HG02678 (cell line): ENCODE measurements at regions not wholly inside any gene's neighbourhood (a gene's known extent, or its start where the extent isn't known, plus 50 kb on each side); places are given as distances from the start of the nearest gene placed in this dataset.

Source experiments
- ATAC-seq: cut with Tn5 transposase; IDR thresholded peaks from one replicate; pipeline ENCODE4 v1.9.1; 2021; ENCODE audit warnings: mild to moderate bottlenecking, moderate library complexity; ENCODE audit not compliant: unreplicated experiment

DNA sequence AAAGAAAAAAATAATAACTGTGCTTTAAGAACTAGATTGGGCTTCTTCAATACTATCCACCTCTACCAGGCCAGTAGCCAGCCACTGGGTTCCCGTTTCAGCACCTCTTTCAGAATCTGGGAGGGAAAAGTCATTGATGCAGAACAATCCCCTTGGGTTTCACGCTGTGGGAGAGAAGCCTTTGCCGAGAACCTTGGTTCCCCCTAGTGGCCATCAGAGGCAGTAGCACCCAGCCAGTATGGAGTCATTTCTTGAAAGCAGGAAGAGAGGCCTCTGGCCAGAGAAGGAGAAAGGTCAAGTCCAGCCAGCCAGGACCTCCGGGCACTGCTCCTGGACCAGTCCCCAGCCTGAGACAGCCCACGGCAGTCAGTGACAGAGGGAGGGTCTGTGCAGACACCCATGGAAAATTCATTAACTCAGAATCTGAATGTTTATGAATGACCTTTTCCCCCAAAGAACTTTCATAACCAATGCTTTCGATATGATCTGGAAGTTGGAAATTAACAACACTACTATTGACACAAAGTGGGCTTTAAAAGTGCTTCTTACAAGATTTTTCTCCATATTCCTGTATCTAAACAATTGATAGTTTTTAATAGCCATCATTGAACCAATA, 51.2 kb upstream of the CDH5 start:
- ATAC-seq, result peak; percentile 91

DNA sequence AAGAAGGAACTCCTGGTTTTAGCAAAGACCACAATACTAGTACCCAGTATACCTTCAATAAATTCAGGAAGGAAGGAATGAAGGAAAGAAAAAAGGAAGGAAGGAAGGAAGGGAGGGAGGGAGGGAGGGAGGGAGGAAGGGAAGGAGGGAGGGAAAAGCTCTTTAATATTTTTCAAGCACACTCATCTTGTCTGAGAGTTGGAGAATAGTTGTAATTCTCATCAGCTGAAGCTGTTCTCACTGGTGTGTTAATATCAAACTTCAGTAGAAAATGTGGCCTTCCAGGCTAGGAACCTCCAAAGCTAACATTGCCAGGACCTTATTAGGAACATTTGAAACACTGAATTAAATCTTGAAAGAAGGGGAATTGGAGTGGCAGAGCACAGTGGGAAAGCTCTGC, 55.2 kb upstream of the CDH5 start:
- no peak for ATAC-seq

DNA sequence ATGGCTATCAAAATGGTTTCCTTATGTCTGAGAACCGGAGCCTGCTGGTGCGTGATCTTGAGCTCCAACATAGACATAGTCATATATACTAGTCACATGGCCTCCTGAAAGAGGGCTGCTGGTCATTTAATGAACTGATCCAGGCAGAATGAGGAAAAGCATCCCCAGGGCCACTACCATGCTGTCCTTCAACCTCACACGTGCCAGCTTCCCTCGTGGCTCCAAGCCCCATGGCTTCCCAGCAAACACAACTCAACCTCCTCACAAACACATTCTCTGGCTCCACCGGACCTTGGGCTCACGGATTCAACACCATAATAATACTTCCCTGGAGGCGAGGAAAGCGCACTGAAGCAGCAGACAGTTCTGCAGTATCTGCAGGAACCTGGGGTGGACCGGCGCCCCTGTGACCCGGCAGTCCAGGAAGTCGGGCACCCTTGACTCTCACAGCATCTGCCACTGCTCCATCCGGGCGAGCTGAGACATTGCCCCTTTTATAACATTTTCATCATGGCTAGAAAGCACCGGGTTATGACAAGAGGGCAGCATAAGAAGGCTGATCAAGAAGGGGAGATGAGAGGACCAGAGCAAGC, 57.2 kb upstream of the CDH5 start:
- no peak for ATAC-seq

DNA sequence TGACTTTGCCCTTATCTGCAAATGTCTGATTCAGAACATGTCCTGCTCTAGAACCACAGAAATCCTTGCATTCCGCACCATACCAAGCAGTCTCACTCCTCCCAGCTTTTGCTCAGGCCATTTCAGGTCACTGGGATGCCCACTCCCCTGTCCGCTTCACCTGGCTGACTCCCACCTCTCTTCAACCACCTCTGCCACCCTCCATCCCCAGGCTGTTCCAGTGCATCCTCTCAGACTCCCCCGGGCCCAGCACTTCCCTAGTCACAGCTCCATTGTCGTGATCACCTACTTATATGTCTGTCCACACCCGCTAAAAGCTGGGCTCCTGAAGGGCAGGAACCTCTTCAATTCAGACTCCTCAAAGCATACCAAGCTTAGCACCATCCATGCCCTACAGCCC, 58.4 kb upstream of the CDH5 start:
- ATAC-seq, result no peak

DNA sequence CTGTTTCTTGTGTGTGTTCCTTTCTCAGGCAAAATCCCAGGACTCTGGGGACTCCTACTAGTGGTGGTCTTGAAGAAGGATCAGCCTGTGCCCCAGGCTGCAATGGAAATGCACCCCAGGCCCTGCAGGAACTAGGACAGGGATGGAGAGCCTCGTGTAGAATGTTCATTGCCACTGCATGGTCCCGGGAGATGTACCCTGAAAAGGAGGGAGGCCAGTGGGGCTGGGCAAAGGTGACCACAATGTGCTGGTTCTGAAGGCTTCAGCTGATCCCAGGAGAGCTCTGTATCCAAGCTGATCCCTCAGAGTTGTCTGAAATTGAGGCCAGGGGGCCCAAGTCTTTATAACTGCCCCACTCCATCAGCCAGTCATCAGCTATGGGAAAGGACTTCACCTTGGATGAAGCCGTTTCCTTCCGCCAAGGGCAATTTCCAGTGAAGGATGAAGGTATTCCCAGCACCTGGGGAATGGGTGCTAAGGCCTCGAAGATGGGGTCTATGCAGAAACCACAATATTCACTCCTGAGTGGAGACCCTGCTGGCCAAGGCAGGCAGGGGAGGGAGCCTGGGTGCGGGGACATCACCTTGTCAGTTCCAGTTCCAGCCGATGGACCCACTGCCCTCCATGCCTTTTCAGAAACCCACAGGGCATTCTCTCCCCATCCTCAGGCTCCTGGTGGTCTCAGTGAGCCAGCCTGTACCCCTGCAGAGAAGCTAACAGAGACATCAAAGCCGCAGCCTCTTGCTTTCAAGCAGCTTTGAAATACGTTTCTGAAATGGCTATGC, 59.9 kb upstream of the CDH5 start:
- no peak for ATAC-seq

DNA sequence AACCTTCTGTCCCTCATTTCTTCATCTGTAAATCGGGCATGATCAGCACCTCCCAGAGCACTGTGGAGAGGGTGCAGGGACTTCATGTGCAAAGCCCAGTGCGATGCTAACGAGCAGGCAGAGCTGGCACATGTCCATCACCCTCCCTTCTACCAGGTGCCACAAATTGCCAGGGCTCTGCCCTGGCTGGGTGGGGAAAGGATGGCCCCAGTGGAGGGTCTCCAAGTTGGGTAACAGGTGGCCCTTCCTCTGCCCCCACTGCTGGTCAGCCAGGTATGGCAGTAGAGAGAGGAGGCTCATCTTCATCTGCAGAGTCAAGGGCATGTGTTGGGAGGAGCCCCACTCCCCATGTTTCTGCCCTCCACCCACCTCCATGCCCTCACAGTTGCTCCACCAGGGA, 61.5 kb upstream of the CDH5 start:
- no peak for ATAC-seq

DNA sequence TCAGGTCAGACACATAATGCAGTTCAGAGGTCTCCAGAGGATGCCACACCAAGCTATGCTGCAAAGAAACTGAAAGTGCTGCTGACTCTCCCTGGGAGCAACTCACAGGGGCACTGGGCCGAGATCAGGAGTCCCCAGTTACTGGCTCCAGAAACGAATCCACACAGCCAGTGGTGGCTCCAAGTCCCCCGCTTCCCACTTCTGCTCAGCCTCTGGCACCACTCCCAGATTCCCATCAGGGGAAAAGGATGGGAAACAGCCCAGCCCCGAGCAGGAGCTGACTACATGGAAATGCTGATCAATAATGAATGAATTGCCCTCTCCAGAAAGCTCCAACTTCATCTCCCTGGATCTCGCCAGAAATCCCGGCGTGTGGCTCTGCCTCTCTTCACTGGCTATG, 62.3 kb upstream of the CDH5 start:
- ATAC-seq, result no peak

DNA sequence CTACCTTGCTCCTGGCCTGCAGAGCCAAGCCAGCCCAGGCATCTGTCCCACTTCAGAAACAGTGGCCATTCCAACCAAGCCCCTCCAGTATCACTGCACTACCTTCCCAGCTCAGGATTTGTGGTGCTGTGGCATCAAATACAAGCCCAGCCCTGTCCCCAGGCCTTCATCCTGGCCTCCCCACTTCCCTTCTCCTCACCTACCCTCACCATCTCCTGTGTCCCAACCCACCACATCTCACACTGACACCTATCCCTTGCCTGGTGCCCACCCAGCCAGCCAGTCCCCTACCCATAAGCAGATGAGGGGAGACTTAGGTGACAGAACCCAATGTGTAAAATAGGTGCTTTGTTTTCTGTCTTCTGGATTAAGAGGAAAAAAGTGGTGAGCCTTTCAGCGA, 66.0 kb upstream of the CDH5 start:
- no peak for ATAC-seq

DNA sequence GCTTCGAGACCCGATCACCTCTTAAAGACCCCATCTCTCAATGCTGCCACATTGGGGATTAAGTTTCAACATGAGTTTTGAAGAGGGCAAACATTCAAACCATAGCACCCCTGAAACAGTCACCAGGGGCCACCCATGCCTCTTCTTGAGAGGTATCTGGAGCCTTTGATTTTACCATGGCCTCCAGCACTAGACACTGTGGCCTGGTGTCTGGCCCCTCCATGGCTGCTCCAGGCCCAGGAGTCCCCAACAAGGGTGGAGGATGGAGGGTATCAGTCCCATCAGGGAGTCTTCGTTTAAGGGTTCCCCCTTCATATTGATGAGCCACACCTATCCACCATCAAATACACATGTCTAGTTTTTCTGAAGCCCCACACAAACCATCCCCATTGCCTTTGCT, 66.5 kb upstream of the CDH5 start:
- ATAC-seq, result no peak

DNA sequence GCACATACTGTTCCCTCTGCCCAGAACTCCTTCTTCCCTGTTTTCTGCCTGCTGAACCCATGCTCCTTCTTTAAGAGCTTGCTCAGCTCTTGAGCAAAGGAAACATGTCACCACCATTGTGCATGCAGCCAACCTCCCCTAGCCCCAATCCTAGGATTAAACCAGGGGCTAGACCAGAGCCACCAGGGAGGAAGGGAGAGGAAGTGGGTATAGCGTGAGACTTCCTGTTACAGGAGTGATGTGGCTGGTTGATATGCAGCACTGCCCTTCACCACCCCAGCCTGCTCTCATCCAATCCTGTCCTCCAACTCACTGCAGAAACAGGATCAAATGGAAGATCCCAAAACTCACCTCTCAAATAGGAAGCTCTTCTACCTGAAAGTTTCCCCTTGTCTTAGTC, 67.1 kb upstream of the CDH5 start:
- ATAC-seq, result no peak

DNA sequence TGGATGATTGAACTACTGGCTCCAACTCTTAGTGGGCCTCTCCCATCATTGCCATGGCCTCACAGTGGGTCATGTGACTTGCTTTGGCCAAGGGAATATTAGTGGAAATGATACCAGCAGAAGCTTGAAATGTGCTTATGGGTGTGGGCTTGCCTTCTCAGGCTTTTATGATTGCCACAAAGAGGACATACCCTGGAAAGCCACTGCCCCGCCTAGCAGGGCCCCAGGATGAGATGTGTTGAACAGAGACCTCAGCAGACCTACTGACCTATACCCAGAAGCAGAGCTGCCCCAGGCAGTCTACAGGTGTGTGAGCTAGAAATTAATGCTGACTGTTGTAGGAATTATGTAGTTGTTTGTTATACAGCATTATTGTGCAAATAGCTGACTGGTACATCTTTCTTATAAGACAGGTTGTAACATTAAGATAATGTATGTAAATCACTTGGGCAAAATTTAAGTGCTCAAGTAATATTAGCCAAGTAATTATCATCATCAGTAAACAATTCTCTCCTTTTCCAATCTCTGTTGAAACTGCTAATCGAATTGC, 67.8 kb upstream of the CDH5 start:
- no peak for ATAC-seq

DNA sequence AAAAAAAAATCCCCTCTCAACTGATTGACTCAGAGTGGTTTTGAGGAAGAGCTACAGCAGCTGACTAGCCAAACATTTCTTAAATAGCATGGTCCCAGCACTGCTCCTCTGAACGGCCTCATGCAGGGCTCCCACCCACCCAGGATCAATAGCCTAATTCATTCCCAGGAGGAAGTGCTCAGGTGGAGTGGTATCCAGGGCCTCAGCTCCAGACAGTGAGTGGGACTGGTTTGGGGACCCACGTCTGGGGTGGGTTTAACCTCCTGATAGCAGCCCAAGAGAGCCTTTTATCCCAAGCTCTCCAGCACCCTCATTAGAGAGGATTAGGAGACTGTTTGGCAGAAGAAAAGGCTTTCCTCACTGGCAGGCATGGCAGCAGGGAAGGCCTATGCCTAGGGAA, 68.5 kb upstream of the CDH5 start:
- ATAC-seq, result no peak

DNA sequence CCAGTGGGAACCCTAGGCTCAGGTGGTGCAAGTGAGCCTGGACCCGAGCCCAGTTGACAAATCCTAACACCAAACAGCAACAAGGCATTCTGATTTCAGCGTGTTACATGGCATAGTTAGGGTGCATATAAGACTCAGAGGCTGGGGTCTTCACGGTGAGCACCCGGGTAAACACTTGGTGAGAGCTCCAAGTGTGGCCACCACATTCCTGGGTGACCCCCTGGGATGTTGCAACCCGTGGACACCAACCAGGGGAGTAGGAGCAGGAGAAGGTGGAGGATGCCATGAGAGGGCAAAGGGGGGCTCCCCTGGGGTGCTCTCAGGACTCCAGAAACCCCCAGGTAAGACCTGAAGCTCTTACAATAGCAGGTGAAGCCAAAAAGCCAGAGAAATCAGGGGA, 69.9 kb upstream of the CDH5 start:
- no peak for ATAC-seq

DNA sequence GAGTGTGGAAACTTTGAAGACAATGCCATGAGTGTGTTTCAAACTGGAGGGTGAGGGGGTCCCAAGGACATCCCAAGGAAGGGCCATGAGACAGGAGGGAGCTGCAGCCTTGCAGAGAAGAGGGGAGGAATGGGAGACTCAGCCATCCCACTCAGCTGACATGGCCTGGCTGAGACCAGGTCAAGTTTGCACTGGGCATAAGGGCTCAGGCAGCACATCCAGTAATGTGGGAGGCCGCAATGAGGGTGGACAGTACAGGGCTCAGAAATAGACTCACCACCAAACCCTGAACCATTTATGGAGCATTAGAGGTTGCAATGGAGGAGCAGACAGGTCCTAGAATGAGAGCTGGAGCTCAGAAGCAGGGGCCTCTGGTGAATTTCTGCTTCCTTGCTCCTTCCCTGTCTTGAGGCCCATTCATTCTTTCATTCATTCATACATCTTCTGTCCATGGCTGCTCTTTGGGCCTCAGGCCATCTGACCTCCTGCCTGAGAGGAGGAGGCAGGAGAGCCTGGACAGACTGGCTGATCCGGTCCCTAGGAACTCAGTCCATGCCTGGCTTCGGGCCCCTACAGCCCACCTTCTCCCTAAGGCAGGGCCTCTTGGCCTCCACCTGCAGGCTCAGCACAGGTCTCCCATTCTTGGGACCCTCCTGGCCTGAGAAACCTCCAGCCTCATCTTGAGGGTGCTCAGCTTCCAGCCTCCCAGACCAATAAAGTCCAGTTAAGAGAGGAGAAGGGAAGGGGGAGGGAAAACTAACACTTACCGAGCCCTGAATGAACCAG, 70.5 kb upstream of the CDH5 start:
- ATAC-seq, result no peak

DNA sequence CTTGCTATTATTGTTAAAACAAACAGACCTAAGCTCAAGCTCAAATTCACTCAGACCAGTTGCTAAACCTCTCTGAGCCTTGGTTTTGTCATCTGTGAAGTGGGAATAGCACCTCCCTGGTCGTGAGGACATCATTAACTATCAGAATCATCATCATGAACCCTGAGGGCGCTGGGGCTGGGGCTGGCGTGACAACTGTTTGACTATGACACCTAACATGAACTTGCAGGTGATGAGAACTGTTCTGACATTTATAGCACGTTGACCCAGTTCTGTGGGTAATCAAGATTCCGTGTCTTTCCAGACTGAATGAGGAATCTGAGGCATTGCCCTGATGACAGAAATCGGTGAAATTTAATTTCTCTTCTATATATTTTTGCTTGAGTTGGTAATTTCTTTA, 71.3 kb upstream of the CDH5 start:
- ATAC-seq, result no peak

DNA sequence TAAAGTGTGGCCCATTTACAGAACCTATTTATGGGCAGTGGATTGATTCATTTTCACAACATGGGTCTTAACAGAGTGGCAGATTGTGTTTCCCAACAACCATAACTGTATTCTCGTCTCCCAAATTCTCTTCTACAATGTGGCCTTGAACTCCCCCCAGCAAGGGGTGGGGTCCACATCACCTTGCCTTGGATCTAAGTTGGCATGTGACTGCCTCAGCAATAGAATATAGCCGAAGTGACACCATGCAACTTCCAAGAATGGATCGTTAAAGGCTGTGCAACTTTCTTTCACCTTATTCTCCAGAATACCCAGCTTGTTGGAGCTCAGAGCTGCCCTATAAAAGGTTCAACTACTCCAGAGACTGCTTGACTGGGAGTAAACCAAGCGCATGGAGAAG, 72.0 kb upstream of the CDH5 start:
- ATAC-seq, result no peak

DNA sequence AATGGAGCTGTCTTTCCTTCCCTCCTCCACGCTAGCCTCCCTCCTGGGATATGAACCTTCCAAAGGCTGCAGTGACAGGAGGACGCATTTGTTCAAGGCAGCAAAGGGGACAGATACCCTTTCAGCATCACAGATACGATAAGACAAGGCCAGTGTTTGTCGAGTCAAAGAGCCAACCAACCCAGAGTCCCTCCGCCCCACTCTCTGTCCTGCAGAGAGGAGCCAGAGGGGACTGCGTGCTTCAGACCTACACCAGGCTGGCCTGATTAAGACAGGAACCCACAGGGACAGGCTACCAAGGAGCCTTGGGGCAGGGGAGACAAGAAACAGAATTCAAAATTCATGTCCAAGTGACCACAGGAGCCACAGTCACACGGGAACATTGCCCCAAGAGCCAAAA, 72.6 kb upstream of the CDH5 start:
- ATAC-seq, result no peak

DNA sequence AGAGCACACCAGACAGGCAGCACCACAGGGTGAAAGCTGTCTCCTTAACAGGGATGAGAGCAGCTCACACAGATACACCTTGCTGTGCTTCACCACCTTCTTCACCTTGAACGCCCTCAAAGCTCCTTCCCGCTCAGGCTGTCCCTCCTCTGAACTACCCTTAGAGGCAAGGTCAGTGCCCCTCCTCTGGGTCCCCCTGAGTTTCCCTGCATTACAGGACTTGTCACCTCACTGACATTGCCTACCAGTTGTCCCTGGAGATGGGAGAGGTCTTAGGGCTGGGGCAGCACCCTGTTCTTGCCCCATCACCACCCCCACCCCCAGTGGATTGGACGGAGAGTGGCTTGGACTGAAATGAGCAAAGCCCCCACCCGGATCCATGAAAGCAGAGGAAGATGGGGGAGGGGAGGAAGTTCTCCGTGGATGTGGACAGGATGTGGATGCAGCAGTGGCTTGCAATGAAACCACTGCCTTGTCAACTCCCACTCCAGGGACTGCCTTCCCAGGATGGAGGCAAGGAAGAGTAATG, 73.2 kb upstream of the CDH5 start:
- ATAC-seq, result no peak

DNA sequence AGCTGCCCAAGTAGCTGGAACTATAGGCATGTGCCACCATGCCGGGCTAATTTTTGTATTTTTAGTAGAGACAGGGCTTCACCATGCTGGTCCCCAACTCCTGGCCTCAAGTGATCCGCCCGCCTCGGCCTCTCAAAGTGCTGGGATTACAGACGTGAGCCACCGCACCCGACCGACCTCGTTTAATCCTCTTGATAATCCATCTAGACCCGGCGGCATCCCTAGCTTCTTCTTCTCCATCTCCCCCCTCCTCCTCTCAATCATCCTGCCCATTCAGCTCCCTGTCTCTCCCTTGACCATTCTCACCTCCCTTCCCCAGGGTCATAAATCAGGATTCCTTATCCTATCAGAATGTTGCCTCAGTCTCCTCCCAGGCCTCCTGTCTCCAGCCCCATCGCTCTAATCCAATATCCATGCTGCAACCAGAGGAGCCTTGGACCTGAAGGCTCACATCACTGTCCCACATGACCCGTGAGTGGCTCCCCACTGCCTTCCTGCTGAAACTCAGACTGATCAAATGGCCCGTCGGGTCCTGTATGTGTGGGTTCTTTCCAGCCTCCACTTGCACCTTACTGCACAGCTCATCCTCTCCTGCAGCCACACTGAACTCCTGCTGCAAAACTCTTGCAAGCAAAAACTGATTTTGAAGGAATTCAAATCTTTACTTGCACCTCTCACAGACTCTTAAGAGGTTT, 74.1 kb upstream of the CDH5 start:
- ATAC-seq, result no peak

DNA sequence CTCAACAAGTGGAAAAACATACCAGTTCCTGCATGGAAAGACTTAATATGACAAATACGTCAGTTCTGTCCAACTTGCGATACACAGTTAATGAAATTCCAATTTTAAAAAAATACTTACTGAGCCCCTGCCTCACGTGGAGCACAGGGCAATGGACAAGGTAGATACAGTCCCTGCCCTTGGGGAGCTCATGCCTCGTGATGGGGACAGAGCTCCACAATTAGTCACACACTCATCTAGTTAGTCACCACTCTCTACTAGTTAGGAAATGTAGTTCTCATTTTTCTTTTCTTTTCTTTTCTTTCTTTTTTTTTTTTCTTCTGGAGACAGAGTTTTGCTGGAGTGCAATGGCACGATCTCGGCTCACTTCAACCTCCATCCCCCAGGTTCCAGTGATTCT, 74.7 kb upstream of the CDH5 start:
- ATAC-seq, result no peak

DNA sequence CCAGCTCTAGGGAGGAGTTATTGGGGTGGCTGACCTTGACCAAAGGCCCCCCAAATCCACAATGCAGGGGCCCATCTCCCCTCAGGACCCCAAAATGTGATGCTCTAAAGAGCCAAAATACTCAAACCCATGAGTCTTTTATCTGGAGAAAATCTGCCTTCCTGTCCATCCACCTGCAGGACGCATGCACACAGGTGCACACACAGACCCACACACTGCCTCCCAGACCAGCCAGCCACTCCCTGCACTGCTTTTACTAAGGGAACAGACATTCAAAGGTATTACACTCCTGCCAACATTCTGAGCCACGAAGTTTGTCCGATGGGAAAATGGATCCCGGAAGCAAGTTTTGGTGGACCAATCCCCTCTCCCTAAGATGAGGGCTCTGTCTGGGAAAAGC, 76.1 kb upstream of the CDH5 start:
- ATAC-seq, result no peak
